ENCODE measurements at regions not wholly inside any gene's neighbourhood (a gene's known extent, or its start where the extent isn't known, plus 50 kb on each side); places are given as distances from the start of the nearest gene placed in this dataset.

- TF ChIP-seq POLR2A (IDR thresholded peaks at IDR 0.05; ENCODE audit: low read length) (no peak), GATA1 (IDR thresholded peaks at IDR 0.05; ENCODE audit: low read depth, low read length) (no peak)
These were observed 105.4 kb downstream of the ZNF33B start for GRCh38 chr10:42532996-42533395.
